DOHH2 (cell line): ENCODE measurements at regions not wholly inside any gene's neighbourhood (a gene's known extent, or its start where the extent isn't known, plus 50 kb on each side); places are given as distances from the start of the nearest gene placed in this dataset.

ENCODE experiments used
- CTCF ChIP-seq: fragments of 200-600 bp; sonication (generic); IDR thresholded peaks from one replicate; pipeline ENCODE4 v1.5.1; 2014; ENCODE audit warnings: antibody characterized with exemption, mild to moderate bottlenecking, low read depth, low read length; ENCODE audit not compliant: poor library complexity, severe bottlenecking
- EZH2phosphoT487 ChIP-seq: fragments of 200-600 bp; sonication (generic); IDR thresholded peaks from 2 replicates; pipeline ENCODE4 v1.6.1; 2017; ENCODE audit warnings: borderline replicate concordance, mild to moderate bottlenecking, antibody characterized with exemption, low read length, moderate library complexity, mixed read lengths

GRCh38 chr1:221072214-221072613, 193.0 kb downstream of the HLX start:
- TF ChIP-seq CTCF (no peak), EZH2phosphoT487 (no peak)
